ENCODE measurements at regions not wholly inside any gene's neighbourhood (a gene's known extent, or its start where the extent isn't known, plus 50 kb on each side); places are given as distances from the start of the nearest gene placed in this dataset.

DNA sequence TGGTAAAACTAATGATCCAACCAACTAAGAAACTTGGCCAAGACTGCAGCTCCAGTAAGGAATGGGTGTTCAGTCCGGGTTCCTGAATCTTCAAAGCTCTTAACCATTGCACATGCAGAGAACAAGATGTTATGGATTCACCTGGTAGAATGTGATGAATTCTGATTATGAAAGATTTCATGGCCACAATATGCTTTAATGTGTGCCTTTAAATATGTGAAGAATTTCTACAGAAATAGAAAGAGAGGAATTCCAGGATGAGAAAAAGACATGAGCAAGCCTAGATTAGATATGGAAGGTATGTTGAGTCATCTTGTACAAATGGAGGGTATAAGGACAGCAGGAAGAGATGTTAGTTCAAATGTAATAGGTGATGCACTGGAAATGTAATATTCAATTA, 472.2 kb upstream of the TENM3 start:
- TF ChIP-seq EZH2 (IDR thresholded peaks at IDR 0.05): no peak
- TF ChIP-seq POLR2AphosphoS5 (IDR thresholded peaks at IDR 0.05; ENCODE audit: borderline replicate concordance, low read depth, low read length): no peak
- no peak for TF ChIP-seq FOXP2 (optimal IDR thresholded peaks at IDR 0.05; ENCODE audit: control extremely low read depth, extremely low read length, insufficient read depth)
